Thoracic aorta (tissue), 2 donors: ENCODE measurements at regions not wholly inside any gene's neighbourhood (a gene's known extent, or its start where the extent isn't known, plus 50 kb on each side); places are given as distances from the start of the nearest gene placed in this dataset.

ENCODE experiments used
- ATAC-seq: fragments of 150-250 bp; one replicate; pipeline ENCODE4 v1.8.0; 2017; ENCODE audit warnings: low read depth; ENCODE audit not compliant: insufficient number of reproducible peaks, low FRiP score
- DNase-seq: peaks from one replicate; pipeline ENCODE4 v3.0.0-alpha.2; 2020; ENCODE audit warnings: low spot score
- H3K27ac ChIP-seq, 2 donors: fragments of 200-600 bp; sonication (generic); 1 replicate in 1 of 2; 2 replicates in 1 of 2; pipeline ENCODE4 v1.5.1; 2016; ENCODE audit warnings: mild to moderate bottlenecking in 2 of 2, moderate library complexity in 2 of 2
- H3K27me3 ChIP-seq: fragments of 200-600 bp; sonication (generic); replicated peaks from 2 replicates; pipeline ENCODE4 v1.6.0; 2016; ENCODE audit warnings: mild to moderate bottlenecking; ENCODE audit not compliant: insufficient read depth
- H3K36me3 ChIP-seq: fragments of 200-600 bp; sonication (generic); one replicate; pipeline ENCODE4 v1.5.1; 2016
- H3K4me1 ChIP-seq, 2 donors: fragments of 200-600 bp; sonication (generic); 1 replicate in 1 of 2; 2 replicates in 1 of 2; pipeline versions ENCODE4 v1.5.1 to v1.6.0; 2016; ENCODE audit warnings: low read depth in 2 of 2, mild to moderate bottlenecking in 1 of 2; ENCODE audit not compliant: control insufficient read depth in 1 of 2
- H3K4me3 ChIP-seq: fragments of 200-600 bp; sonication (generic); 2 replicates; pipeline ENCODE4 v1.5.1; 2016; ENCODE audit warnings: mild to moderate bottlenecking
- H3K9me3 ChIP-seq: fragments of 200-600 bp; sonication (generic); 2 replicates; pipeline ENCODE4 v1.5.1; 2016
- CTCF ChIP-seq: fragments of 200-600 bp; sonication (generic); IDR thresholded peaks from one replicate; pipeline ENCODE4 v1.5.1; 2019; ENCODE audit warnings: antibody characterized with exemption

GRCh38 chr11:116317212-116317611 is 455.6 kb downstream of the BUD13 start:
- DNase-seq (no peak), ATAC-seq (no peak)
- Histone ChIP-seq H3K4me3 (no peak overlapping the region), H3K27me3 (no peaks in the 10 kb centered on the region), H3K4me1 (peaks cover 0 to 10% of the 10 kb centered on the region in 2 donors), H3K27ac (no peak overlapping the region), H3K9me3 (no peaks in the 10 kb centered on the region), H3K36me3 (no peaks in the 10 kb centered on the region)
- TF ChIP-seq CTCF: no peak

- Histone ChIP-seq H3K4me3 (no peak overlapping the region), H3K36me3 (no peaks in the 10 kb centered on the region), H3K4me1 (peaks cover 0 to 10% of the 10 kb centered on the region in 2 donors), H3K9me3 (no peaks in the 10 kb centered on the region), H3K27ac (no peak overlapping the region), H3K27me3 (no peaks in the 10 kb centered on the region)
- DNase-seq: no peak
- no peak for ATAC-seq
- TF ChIP-seq CTCF: no peak
Observed at GRCh38 chr11:116314006-116314405, 458.8 kb downstream of the BUD13 start.

GRCh38 chr11:116312570-116313391 is 460.0 kb downstream of the BUD13 start:
- no peak for DNase-seq
- peak overlapping the region; percentile 18 for H3K4me3 ChIP-seq
- no peak for TF ChIP-seq CTCF
- H3K4me1 ChIP-seq: peaks cover 0 to 10% of the 10 kb centered on the region in 2 donors
- H3K27ac ChIP-seq: no peak overlapping the region
- H3K27me3 ChIP-seq: no peaks in the 10 kb centered on the region
- H3K36me3 ChIP-seq: no peaks in the 10 kb centered on the region
- ATAC-seq: no peak
- H3K9me3 ChIP-seq: no peaks in the 10 kb centered on the region

- ATAC-seq (no peak), DNase-seq (no peak)
- Histone ChIP-seq H3K9me3 (no peaks in the 10 kb centered on the region), H3K4me1 (peaks cover 0 to 10% of the 10 kb centered on the region in 2 donors), H3K27me3 (no peaks in the 10 kb centered on the region), H3K36me3 (no peaks in the 10 kb centered on the region), H3K4me3 (no peak overlapping the region), H3K27ac (no peak overlapping the region)
- TF ChIP-seq CTCF: no peak
Observed at GRCh38 chr11:116311206-116311605, 461.6 kb downstream of the BUD13 start.

GRCh38 chr11:116310698-116311097 is 462.1 kb downstream of the BUD13 start:
- Histone ChIP-seq H3K4me3 (no peak overlapping the region), H3K4me1 (peaks cover 0 to 10% of the 10 kb centered on the region in 2 donors), H3K36me3 (no peaks in the 10 kb centered on the region), H3K27me3 (no peaks in the 10 kb centered on the region), H3K27ac (no peak overlapping the region), H3K9me3 (no peaks in the 10 kb centered on the region)
- ATAC-seq: no peak
- no peak for TF ChIP-seq CTCF
- no peak for DNase-seq
